ENCODE measurements at regions not wholly inside any gene's neighbourhood (a gene's known extent, or its start where the extent isn't known, plus 50 kb on each side); places are given as distances from the start of the nearest gene placed in this dataset.

GRCh38 chr4:20046931-20047677, 204.6 kb upstream of the SLIT2 start:
- no peak overlapping the region for H2BK5ac ChIP-seq (ENCODE audit: insufficient read length, low read length)
- H3T11ph ChIP-seq (ENCODE audit: low read length), result no peak overlapping the region
- H4K8ac ChIP-seq (replicated peaks; ENCODE audit: insufficient read length, low read depth, low read length), result no peak overlapping the region
- Mint-ChIP-seq H3K36me3 (ENCODE audit: insufficient read depth in 1 of 3, low read depth in 3 of 3) (no peaks in the 10 kb centered on the region), H3K27ac (no peak overlapping the region), H3K27me3 (ENCODE audit: low read depth) (no peaks in the 10 kb centered on the region), H3K9me3 (no peaks in the 10 kb centered on the region), H3K4me3 (no peak overlapping the region), H3K4me1 (peaks cover 13 to 15% of the 10 kb centered on the region in 2 experiments)
- no peak overlapping the region for H4K91ac ChIP-seq (ENCODE audit: insufficient read length, low read depth, low read length)
- H2BK15ac ChIP-seq (ENCODE audit: low read depth, low read length), result no peak overlapping the region
- H2AFZ ChIP-seq (ENCODE audit: low read length), result no peak overlapping the region
- no peaks in the 10 kb centered on the region for H3K79me1 ChIP-seq (ENCODE audit: insufficient read depth, low read depth, low read length, poor library complexity, severe bottlenecking)
- DNase-seq, result no peak
- no peak overlapping the region for H2AK5ac ChIP-seq (ENCODE audit: insufficient read length, low read length)
- H3K18ac ChIP-seq (ENCODE audit: insufficient read length, low read depth, low read length), result no peak overlapping the region
- no peak overlapping the region for H2BK20ac ChIP-seq (ENCODE audit: low read depth, low read length, poor library complexity, severe bottlenecking)
- no peaks in the 10 kb centered on the region for H4K20me1 ChIP-seq (ENCODE audit: control insufficient read depth, insufficient read depth, insufficient read length)
- no peak overlapping the region for H3K14ac ChIP-seq (ENCODE audit: insufficient read depth, low read length)
- H2BK120ac ChIP-seq (ENCODE audit: low read depth, low read length, poor library complexity, severe bottlenecking), result no peak overlapping the region
- no peak overlapping the region for H3K23ac ChIP-seq (ENCODE audit: insufficient read length, low read depth, low read length)
- H3K23me2 ChIP-seq (ENCODE audit: insufficient read length, low read depth, low read length, poor library complexity, severe bottlenecking), result no peaks in the 10 kb centered on the region
- H3K27ac ChIP-seq (ENCODE audit: insufficient read length, low read depth, low read length), result no peak overlapping the region
- H3K4me1 ChIP-seq (ENCODE audit: insufficient read depth, low read length), result peaks cover 6% of the 10 kb centered on the region
- H4K5ac ChIP-seq (ENCODE audit: insufficient read length, low read depth, low read length), result no peak overlapping the region
- no peak overlapping the region for H2BK12ac ChIP-seq (ENCODE audit: insufficient read length, low read depth, low read length)
- no peaks in the 10 kb centered on the region for H3K9me3 ChIP-seq (ENCODE audit: control insufficient read depth, low read depth, low read length)
- H3K27me3 ChIP-seq (ENCODE audit: insufficient read depth, low read length), result no peaks in the 10 kb centered on the region
- no peak overlapping the region for H3K56ac ChIP-seq (ENCODE audit: insufficient read length, low read depth, low read length)
- no peaks in the 10 kb centered on the region for H3K79me2 ChIP-seq (ENCODE audit: insufficient read depth, low read length)
- TF ChIP-seq CTCF (conservative IDR thresholded peaks at IDR 0.05), result no peak
- H3K9ac ChIP-seq (ENCODE audit: extremely low read depth, insufficient read length, low read length), result no peak overlapping the region
- no CpG with 5 or more reads among the region's 3 CpGs for WGBS (ENCODE audit: extremely low coverage, insufficient read length, low lambda C conversion rate)
- H3K4me2 ChIP-seq (ENCODE audit: insufficient read depth, insufficient read length, low read length), result no peak overlapping the region
- no peak overlapping the region for H3K4ac ChIP-seq (ENCODE audit: low read depth, low read length)
